ENCODE measurements at regions not wholly inside any gene's neighbourhood (a gene's known extent, or its start where the extent isn't known, plus 50 kb on each side); places are given as distances from the start of the nearest gene placed in this dataset.
A peak's percentile ranks its signal among the peaks of the same experiment; 100 is the strongest.

- DNase-seq (ENCODE audit: low spot score) = no peak
- ATAC-seq = no peak
Measured at GRCh38 chr2:126822921-126823320, 75.8 kb upstream of the TEX51 start.

GRCh38 chr2:126823951-126824350, 74.7 kb upstream of the TEX51 start:
- ATAC-seq (no peak), DNase-seq (ENCODE audit: low spot score) (no peak)

GRCh38 chr2:126824663-126825062, 74.0 kb upstream of the TEX51 start:
- DNase-seq (ENCODE audit: low spot score) = no peak
- no peak for ATAC-seq

GRCh38 chr2:126825316-126825715, 73.4 kb upstream of the TEX51 start:
- no peak for ATAC-seq
- no peak for DNase-seq (ENCODE audit: low spot score)

- DNase-seq (ENCODE audit: low spot score) = no peak
- ATAC-seq = no peak
Measured at GRCh38 chr2:126826491-126826890, 72.2 kb upstream of the TEX51 start.

- DNase-seq (ENCODE audit: low spot score) = no peak
- no peak for ATAC-seq
Measured at GRCh38 chr2:126827371-126827770, 71.3 kb upstream of the TEX51 start.

- DNase-seq (ENCODE audit: low spot score) = no peak
- no peak for ATAC-seq
Measured at GRCh38 chr2:126828051-126828450, 70.6 kb upstream of the TEX51 start.

- no peak for ATAC-seq
- DNase-seq (ENCODE audit: low spot score) = no peak
Measured at GRCh38 chr2:126828491-126828890, 70.2 kb upstream of the TEX51 start.

- no peak for DNase-seq (ENCODE audit: low spot score)
- no peak for ATAC-seq
Measured at GRCh38 chr2:126831234-126832005, 67.3 kb upstream of the TEX51 start.

- DNase-seq (ENCODE audit: low spot score) = no peak
- no peak for ATAC-seq
Measured at GRCh38 chr2:126832014-126832413, 66.7 kb upstream of the TEX51 start.

- ATAC-seq (no peak), DNase-seq (ENCODE audit: low spot score) (no peak)
Measured at GRCh38 chr2:126832757-126833156, 65.9 kb upstream of the TEX51 start.

- ATAC-seq = no peak
- no peak for DNase-seq (ENCODE audit: low spot score)
Measured at GRCh38 chr2:126834006-126834659, 64.6 kb upstream of the TEX51 start.

GRCh38 chr2:126835261-126835660, 63.4 kb upstream of the TEX51 start:
- ATAC-seq (no peak), DNase-seq (ENCODE audit: low spot score) (no peak)

- ATAC-seq (no peak), DNase-seq (ENCODE audit: low spot score) (no peak)
Measured at GRCh38 chr2:126835831-126836230, 62.9 kb upstream of the TEX51 start.

- ATAC-seq (no peak), DNase-seq (ENCODE audit: low spot score) (no peak)
Measured at GRCh38 chr2:126836761-126837679, 61.7 kb upstream of the TEX51 start.

- ATAC-seq (no peak), DNase-seq (ENCODE audit: low spot score) (no peak)
Measured at GRCh38 chr2:126837966-126838715, 60.5 kb upstream of the TEX51 start.

GRCh38 chr2:126838716-126838985, 60.0 kb upstream of the TEX51 start:
- ATAC-seq (no peak), DNase-seq (ENCODE audit: low spot score) (no peak)

- DNase-seq (ENCODE audit: low spot score) (no peak), ATAC-seq (no peak)
Measured at GRCh38 chr2:126839796-126840195, 58.9 kb upstream of the TEX51 start.

GRCh38 chr2:126843081-126843480, 55.6 kb upstream of the TEX51 start:
- DNase-seq (ENCODE audit: low spot score) (peak; percentile 12), ATAC-seq (no peak)

GRCh38 chr2:126846241-126846640, 52.4 kb upstream of the TEX51 start:
- ATAC-seq (no peak), DNase-seq (ENCODE audit: low spot score) (no peak)

All from left lobe of liver (tissue), 2 donors.